H9 (cell line): ENCODE measurements at regions not wholly inside any gene's neighbourhood (a gene's known extent, or its start where the extent isn't known, plus 50 kb on each side); places are given as distances from the start of the nearest gene placed in this dataset.

Experiments
- DNase-seq: peaks from one replicate; pipeline ENCODE4 v3.0.0-alpha.2; 2017
- H2AFZ ChIP-seq: one replicate; pipeline ENCODE4 v1.6.1; 2013; ENCODE audit warnings: mild to moderate bottlenecking, low read length, control low read depth, moderate library complexity
- H2AK5ac ChIP-seq: 2 replicates; pipeline ENCODE4 v1.6.1; 2013; ENCODE audit warnings: low read length, control low read depth, mixed read lengths; ENCODE audit not compliant: insufficient read length
- H2BK120ac ChIP-seq: one replicate; pipeline ENCODE4 v1.6.1; 2013; ENCODE audit warnings: low read depth, mild to moderate bottlenecking, low read length, control low read depth, inconsistent platforms; ENCODE audit not compliant: poor library complexity, severe bottlenecking
- H2BK12ac ChIP-seq: 2 replicates; pipeline ENCODE4 v1.6.1; 2013; ENCODE audit warnings: low read length, control low read depth, mixed read lengths, low read depth; ENCODE audit not compliant: insufficient read length
- H2BK15ac ChIP-seq: 2 replicates; pipeline ENCODE4 v1.6.1; 2013; ENCODE audit warnings: low read depth, low read length, control low read depth
- H2BK20ac ChIP-seq: one replicate; pipeline ENCODE4 v1.6.1; 2013; ENCODE audit warnings: low read depth, mild to moderate bottlenecking, low read length, control low read depth, inconsistent platforms; ENCODE audit not compliant: poor library complexity, severe bottlenecking
- H2BK5ac ChIP-seq: 2 replicates; pipeline ENCODE4 v1.6.1; 2013; ENCODE audit warnings: low read length, control low read depth, mixed read lengths; ENCODE audit not compliant: insufficient read length
- H3K14ac ChIP-seq: 2 replicates; pipeline ENCODE4 v1.6.1; 2013; ENCODE audit warnings: low read length, control low read depth; ENCODE audit not compliant: insufficient read depth
- H3K18ac ChIP-seq: 2 replicates; pipeline ENCODE4 v1.6.1; 2013; ENCODE audit warnings: low read depth, mild to moderate bottlenecking, mixed read lengths, low read length, control low read depth; ENCODE audit not compliant: insufficient read length
- H3K23ac ChIP-seq: 2 replicates; pipeline ENCODE4 v1.6.1; 2013; ENCODE audit warnings: low read length, control low read depth, mixed read lengths, low read depth; ENCODE audit not compliant: insufficient read length
- H3K23me2 ChIP-seq: 2 replicates; pipeline ENCODE4 v1.6.1; 2013; ENCODE audit warnings: low read depth, mild to moderate bottlenecking, mixed read lengths, low read length, control low read depth; ENCODE audit not compliant: insufficient read length, poor library complexity, severe bottlenecking
- H3K27ac ChIP-seq: 2 replicates; pipeline ENCODE4 v1.5.1; 2013; ENCODE audit warnings: low read length, control low read depth, mixed read lengths, low read depth; ENCODE audit not compliant: insufficient read length
- H3K27me3 ChIP-seq: 2 replicates; pipeline ENCODE4 v1.6.1; 2013; ENCODE audit warnings: low read length, control low read depth, inconsistent platforms; ENCODE audit not compliant: insufficient read depth
- H3K4ac ChIP-seq: 2 replicates; pipeline ENCODE4 v1.6.1; 2013; ENCODE audit warnings: low read depth, mild to moderate bottlenecking, control low read depth, inconsistent platforms, low read length, moderate library complexity
- H3K4me1 ChIP-seq: 2 replicates; pipeline ENCODE4 v1.6.1; 2013; ENCODE audit warnings: low read length, control low read depth, inconsistent platforms; ENCODE audit not compliant: insufficient read depth
- H3K4me2 ChIP-seq: 2 replicates; pipeline ENCODE4 v1.6.1; 2013; ENCODE audit warnings: low read length, control low read depth, mixed read lengths; ENCODE audit not compliant: insufficient read length, insufficient read depth
- H3K56ac ChIP-seq: 2 replicates; pipeline ENCODE4 v1.6.1; 2013; ENCODE audit warnings: low read depth, mild to moderate bottlenecking, mixed read lengths, low read length, control low read depth; ENCODE audit not compliant: insufficient read length
- H3K79me1 ChIP-seq: 2 replicates; pipeline ENCODE4 v1.6.1; 2013; ENCODE audit warnings: low read depth, mild to moderate bottlenecking, moderate library complexity, low read length, control low read depth, inconsistent platforms; ENCODE audit not compliant: insufficient read depth, poor library complexity, severe bottlenecking
- H3K79me2 ChIP-seq: 2 replicates; pipeline ENCODE4 v1.6.1; 2013; ENCODE audit warnings: low read length, control low read depth, inconsistent platforms; ENCODE audit not compliant: insufficient read depth
- H3K9ac ChIP-seq: 2 replicates; pipeline ENCODE4 v1.6.1; 2013; ENCODE audit warnings: low read length, control low read depth, mixed read lengths; ENCODE audit not compliant: insufficient read length; ENCODE audit errors: extremely low read depth
- H3K9me3 ChIP-seq: one replicate; pipeline ENCODE4 v1.6.1; 2013; ENCODE audit warnings: low read depth, low read length, inconsistent platforms; ENCODE audit not compliant: control insufficient read depth
- H3T11ph ChIP-seq: one replicate; pipeline ENCODE4 v1.6.1; 2013; ENCODE audit warnings: mild to moderate bottlenecking, low read length, control low read depth, inconsistent platforms
- H4K20me1 ChIP-seq: one replicate; pipeline ENCODE4 v1.6.1; 2013; ENCODE audit not compliant: control insufficient read depth, insufficient read length, insufficient read depth
- H4K5ac ChIP-seq: 2 replicates; pipeline ENCODE4 v1.6.1; 2013; ENCODE audit warnings: low read depth, mild to moderate bottlenecking, mixed read lengths, low read length, control low read depth; ENCODE audit not compliant: insufficient read length
- H4K8ac ChIP-seq: replicated peaks from 2 replicates; pipeline ENCODE4 v1.6.1; 2013; ENCODE audit warnings: low read length, control low read depth, mixed read lengths, low read depth; ENCODE audit not compliant: insufficient read length
- H4K91ac ChIP-seq: 2 replicates; pipeline ENCODE4 v1.6.1; 2013; ENCODE audit warnings: low read depth, mild to moderate bottlenecking, moderate library complexity, mixed read lengths, low read length, control low read depth; ENCODE audit not compliant: insufficient read length
- H3K27ac Mint-ChIP-seq, 3 experiments: 2 replicates in 2 of 3; 3 replicates in 1 of 3; pipeline ENCODE4 v1.8.0; 2020 to 2021; ENCODE audit warnings: mixed read lengths in 3 of 3, mild to moderate bottlenecking in 1 of 3, moderate library complexity in 1 of 3
- H3K27me3 Mint-ChIP-seq: 2 replicates; pipeline ENCODE4 v1.8.0; 2021; ENCODE audit warnings: low read depth, mild to moderate bottlenecking, moderate library complexity, mixed read lengths
- H3K36me3 Mint-ChIP-seq, 3 experiments: 2 replicates in 2 of 3; 3 replicates in 1 of 3; pipeline ENCODE4 v1.8.0; 2020 to 2021; ENCODE audit warnings: low read depth in 3 of 3, mixed read lengths in 3 of 3; ENCODE audit not compliant: insufficient read depth in 1 of 3
- H3K4me1 Mint-ChIP-seq, 2 experiments: 2 replicates each; pipeline ENCODE4 v1.8.0; 2020; ENCODE audit warnings: mixed read lengths in 2 of 2
- H3K4me3 Mint-ChIP-seq, 2 experiments: 2 replicates in 1 of 2; 3 replicates in 1 of 2; pipeline ENCODE4 v1.8.0; 2020 to 2021; ENCODE audit warnings: mild to moderate bottlenecking in 2 of 2, mixed read lengths in 2 of 2, moderate library complexity in 1 of 2
- H3K9me3 Mint-ChIP-seq, 2 experiments: 2 replicates in 1 of 2; 3 replicates in 1 of 2; pipeline ENCODE4 v1.8.0; 2020; ENCODE audit warnings: mild to moderate bottlenecking in 2 of 2, mixed read lengths in 2 of 2, moderate library complexity in 1 of 2
- WGBS: extraction: QIAGEN DNeasy Blood & Tissue Kit; methylation state at CpG from one replicate; pipeline ENCODE4 v1.1.7; 2013; ENCODE audit warnings: missing lambda C conversion rate, low lambda C conversion rate, mixed read lengths; ENCODE audit not compliant: insufficient read length; ENCODE audit errors: extremely low coverage; 5-methylcytosine and 5-hydroxymethylcytosine counted together
- TF ChIP-seq, protein P1 (sequence below): fragments of 200-600 bp; sonication (generic); conservative IDR thresholded peaks from 3 replicates; pipeline ENCODE4 v1.8.0; 2021; ENCODE audit warnings: antibody characterized with exemption, mild to moderate bottlenecking

DNA sequence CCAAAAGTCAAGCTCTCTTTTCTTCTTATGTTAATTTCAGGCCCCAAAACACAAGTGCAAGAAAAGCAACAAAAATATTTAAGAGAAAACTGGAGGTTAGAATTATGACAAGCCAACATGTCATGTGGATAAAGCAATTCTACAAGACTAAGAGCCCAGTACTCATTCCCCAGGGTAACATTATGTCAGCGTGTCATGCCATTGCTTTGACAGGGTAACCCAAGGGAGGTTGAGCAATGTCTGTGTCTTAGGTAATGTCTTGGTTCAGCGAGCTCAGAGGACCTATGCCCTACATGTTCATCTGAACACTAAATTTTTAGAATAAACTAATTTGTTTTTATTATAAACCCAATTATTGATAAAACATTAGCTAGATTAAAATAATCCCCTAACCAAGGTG lies 173.2 kb upstream of the ZNF804A start:
- Histone ChIP-seq H3K79me1 (no peaks in the 10 kb centered on the region), H3K23ac (no peak overlapping the region), H3K79me2 (no peaks in the 10 kb centered on the region), H3T11ph (no peak overlapping the region), H2BK15ac (no peak overlapping the region), H3K56ac (no peak overlapping the region), H3K14ac (no peak overlapping the region), H3K4me1 (no peaks in the 10 kb centered on the region), H3K27ac (no peak overlapping the region), H3K4ac (no peak overlapping the region), H2BK5ac (no peak overlapping the region), H2AK5ac (no peak overlapping the region), H3K9ac (no peak overlapping the region), H4K5ac (no peak overlapping the region), H3K27me3 (no peaks in the 10 kb centered on the region), H2BK20ac (no peak overlapping the region), H3K23me2 (no peaks in the 10 kb centered on the region), H2BK12ac (no peak overlapping the region), H3K9me3 (no peaks in the 10 kb centered on the region), H4K8ac (no peak overlapping the region), H3K4me2 (no peak overlapping the region), H2BK120ac (no peak overlapping the region), H4K91ac (no peak overlapping the region), H3K18ac (no peak overlapping the region), H4K20me1 (no peaks in the 10 kb centered on the region), H2AFZ (no peak overlapping the region)
- TF ChIP-seq, protein P1, sequence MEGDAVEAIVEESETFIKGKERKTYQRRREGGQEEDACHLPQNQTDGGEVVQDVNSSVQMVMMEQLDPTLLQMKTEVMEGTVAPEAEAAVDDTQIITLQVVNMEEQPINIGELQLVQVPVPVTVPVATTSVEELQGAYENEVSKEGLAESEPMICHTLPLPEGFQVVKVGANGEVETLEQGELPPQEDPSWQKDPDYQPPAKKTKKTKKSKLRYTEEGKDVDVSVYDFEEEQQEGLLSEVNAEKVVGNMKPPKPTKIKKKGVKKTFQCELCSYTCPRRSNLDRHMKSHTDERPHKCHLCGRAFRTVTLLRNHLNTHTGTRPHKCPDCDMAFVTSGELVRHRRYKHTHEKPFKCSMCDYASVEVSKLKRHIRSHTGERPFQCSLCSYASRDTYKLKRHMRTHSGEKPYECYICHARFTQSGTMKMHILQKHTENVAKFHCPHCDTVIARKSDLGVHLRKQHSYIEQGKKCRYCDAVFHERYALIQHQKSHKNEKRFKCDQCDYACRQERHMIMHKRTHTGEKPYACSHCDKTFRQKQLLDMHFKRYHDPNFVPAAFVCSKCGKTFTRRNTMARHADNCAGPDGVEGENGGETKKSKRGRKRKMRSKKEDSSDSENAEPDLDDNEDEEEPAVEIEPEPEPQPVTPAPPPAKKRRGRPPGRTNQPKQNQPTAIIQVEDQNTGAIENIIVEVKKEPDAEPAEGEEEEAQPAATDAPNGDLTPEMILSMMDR, result no peak
- no peak overlapping the region for H3K4me3 Mint-ChIP-seq
- DNase-seq, result no peak
- no peaks in the 10 kb centered on the region for H3K9me3 Mint-ChIP-seq
- H3K27me3 Mint-ChIP-seq, result no peaks in the 10 kb centered on the region
- H3K36me3 Mint-ChIP-seq, result no peaks in the 10 kb centered on the region
- peaks cover 0 to 2% of the 10 kb centered on the region in 2 experiments; a peak in 1 of 4 replicates for H3K4me1 Mint-ChIP-seq
- H3K27ac Mint-ChIP-seq, result no peak overlapping the region
- WGBS, result no CpG with 5 or more reads among the region's 2 CpGs
